Parathyroid adenoma (tissue), 2 donors: ENCODE measurements at regions not wholly inside any gene's neighbourhood (a gene's known extent, or its start where the extent isn't known, plus 50 kb on each side); places are given as distances from the start of the nearest gene placed in this dataset.

Experiments
- H2AFZ ChIP-seq: fragments of 300-600 bp; sonication (generic); one replicate; pipeline ENCODE4 v1.7.0; 2017; ENCODE audit warnings: antibody characterized with exemption, mild to moderate bottlenecking
- H3K27ac ChIP-seq: fragments of 300-600 bp; sonication (generic); one replicate; pipeline ENCODE4 v1.7.0; 2017
- H3K27me3 ChIP-seq: fragments of 300-600 bp; sonication (generic); one replicate; pipeline ENCODE4 v1.7.0; 2017; ENCODE audit warnings: low read length; ENCODE audit not compliant: control insufficient read depth, insufficient read depth
- H3K36me3 ChIP-seq: fragments of 300-600 bp; sonication (generic); one replicate; pipeline ENCODE4 v1.7.0; 2017; ENCODE audit warnings: low read length; ENCODE audit not compliant: control insufficient read depth, insufficient read depth
- H3K4me1 ChIP-seq: fragments of 300-600 bp; sonication (generic); one replicate; pipeline ENCODE4 v1.7.0; 2017; ENCODE audit warnings: control low read depth
- H3K4me2 ChIP-seq: fragments of 300-600 bp; sonication (generic); one replicate; pipeline ENCODE4 v1.7.0; 2017; ENCODE audit warnings: low read length
- H3K4me3 ChIP-seq: fragments of 300-600 bp; sonication (generic); one replicate; pipeline ENCODE4 v1.7.0; 2017; ENCODE audit warnings: low read depth, low read length
- H3K79me2 ChIP-seq: fragments of 300-600 bp; sonication (generic); one replicate; pipeline ENCODE4 v1.7.0; 2017; ENCODE audit warnings: control low read depth
- H3K9ac ChIP-seq: fragments of 300-600 bp; sonication (generic); one replicate; pipeline ENCODE4 v1.7.0; 2017; ENCODE audit warnings: mild to moderate bottlenecking
- H3K9me3 ChIP-seq: fragments of 300-600 bp; sonication (generic); one replicate; pipeline ENCODE4 v1.7.0; 2017; ENCODE audit warnings: low read length; ENCODE audit not compliant: control insufficient read depth
- CTCF ChIP-seq: fragments of 300-600 bp; sonication (generic); IDR thresholded peaks from one replicate; pipeline ENCODE4 v1.7.0; 2017; ENCODE audit warnings: antibody characterized with exemption, mild to moderate bottlenecking
- donor health status: primary hyperparathyroidism.

- TF ChIP-seq CTCF = no peak
- H3K9me3 ChIP-seq = no peaks in the 10 kb centered on the region
Measured at GRCh38 chr12:68445824-68446223, 113.7 kb upstream of the MDM1 start.

DNA sequence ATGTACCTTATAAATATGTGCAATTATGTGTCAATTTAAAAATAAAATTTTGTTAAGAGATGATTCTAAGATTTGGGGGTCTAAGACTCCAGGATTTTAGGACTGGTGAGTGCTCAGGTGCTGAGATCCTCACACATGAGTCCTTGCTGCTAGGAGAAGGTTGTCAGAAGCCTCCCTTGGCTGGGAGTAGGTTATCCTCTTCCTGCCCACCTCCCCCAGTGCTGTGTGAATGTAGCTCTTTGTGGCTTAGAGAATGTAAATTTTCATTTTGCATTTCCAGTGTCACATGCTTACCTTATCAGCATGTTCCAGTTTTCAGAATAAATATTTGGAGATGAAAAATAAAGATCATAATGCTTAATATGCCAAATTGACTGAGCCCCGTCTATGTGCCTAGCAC lies 114.2 kb upstream of the MDM1 start:
- no peak for TF ChIP-seq CTCF
- Histone ChIP-seq H3K4me3 (no peak overlapping the region), H3K27me3 (no peaks in the 10 kb centered on the region), H3K27ac (no peak overlapping the region), H3K79me2 (no peaks in the 10 kb centered on the region), H3K9ac (no peak overlapping the region), H3K36me3 (no peaks in the 10 kb centered on the region), H3K4me1 (peaks cover 13% of the 10 kb centered on the region), H3K4me2 (no peak overlapping the region), H3K9me3 (no peaks in the 10 kb centered on the region), H2AFZ (no peak overlapping the region)

More at GRCh38 chr12:68445824-68446223, 113.7 kb upstream of the MDM1 start:
- no peak overlapping the region for H3K27ac ChIP-seq
- H2AFZ ChIP-seq = no peak overlapping the region
- no peak overlapping the region for H3K9ac ChIP-seq
- H3K79me2 ChIP-seq = no peaks in the 10 kb centered on the region
- H3K4me2 ChIP-seq = no peak overlapping the region
- H3K36me3 ChIP-seq = no peaks in the 10 kb centered on the region
- no peaks in the 10 kb centered on the region for H3K27me3 ChIP-seq
- H3K4me3 ChIP-seq = no peak overlapping the region
- H3K4me1 ChIP-seq = peaks cover 11% of the 10 kb centered on the region

GRCh38 chr12:68446901-68447796 lies 115.0 kb upstream of the MDM1 start:
- Histone ChIP-seq H3K27me3 (no peaks in the 10 kb centered on the region), H3K9ac (no peak overlapping the region), H3K4me3 (no peak overlapping the region), H2AFZ (no peak overlapping the region), H3K79me2 (no peaks in the 10 kb centered on the region), H3K4me1 (peaks cover 19% of the 10 kb centered on the region), H3K36me3 (no peaks in the 10 kb centered on the region), H3K4me2 (no peak overlapping the region), H3K27ac (no peak overlapping the region), H3K9me3 (no peaks in the 10 kb centered on the region)
- TF ChIP-seq CTCF = no peak

- Histone ChIP-seq H3K4me2 (no peak overlapping the region), H3K4me1 (peaks cover 22% of the 10 kb centered on the region), H3K4me3 (no peak overlapping the region), H2AFZ (no peak overlapping the region), H3K27ac (no peak overlapping the region), H3K27me3 (no peaks in the 10 kb centered on the region), H3K9me3 (no peaks in the 10 kb centered on the region), H3K36me3 (no peaks in the 10 kb centered on the region), H3K9ac (no peak overlapping the region), H3K79me2 (no peaks in the 10 kb centered on the region)
- TF ChIP-seq CTCF = no peak
Measured at GRCh38 chr12:68447797-68448260, 115.7 kb upstream of the MDM1 start.
